OCI-LY1 (cell line): ENCODE measurements at regions not wholly inside any gene's neighbourhood (a gene's known extent, or its start where the extent isn't known, plus 50 kb on each side); places are given as distances from the start of the nearest gene placed in this dataset.

Experiments
- H2AFZ ChIP-seq: fragments of 200-600 bp; sonication (generic), shearing (Covaris generic); 2 replicates; pipeline ENCODE4 v1.6.0; 2014; ENCODE audit warnings: antibody characterized with exemption, mild to moderate bottlenecking, low read length
- H3F3A ChIP-seq: fragments of 200-600 bp; sonication (generic), shearing (Covaris generic); 2 replicates; pipeline ENCODE4 v1.6.0; 2014; ENCODE audit warnings: mild to moderate bottlenecking, antibody characterized with exemption, low read length, moderate library complexity; ENCODE audit not compliant: insufficient read depth
- H3K27ac ChIP-seq: fragments of 200-600 bp; sonication (generic); 2 replicates; pipeline ENCODE4 v1.5.1; 2014; ENCODE audit warnings: low read length, mixed run types, mild to moderate bottlenecking, low read depth; ENCODE audit not compliant: poor library complexity, severe bottlenecking
- H3K27me3 ChIP-seq: fragments of 200-600 bp; sonication (generic); 2 replicates; pipeline ENCODE4 v1.6.0; 2014; ENCODE audit warnings: antibody characterized with exemption, mild to moderate bottlenecking, low read length, moderate library complexity; ENCODE audit not compliant: insufficient read depth
- H3K36me3 ChIP-seq: fragments of 200-600 bp; sonication (generic); 2 replicates; pipeline ENCODE4 v1.6.1; 2014; ENCODE audit warnings: mild to moderate bottlenecking, antibody characterized with exemption, low read length, moderate library complexity, mixed read lengths; ENCODE audit not compliant: insufficient read depth
- H3K4me1 ChIP-seq: fragments of 200-600 bp; sonication (generic); 2 replicates; pipeline ENCODE4 v1.5.1; 2014; ENCODE audit warnings: mild to moderate bottlenecking, low read length, moderate library complexity; ENCODE audit not compliant: insufficient read depth, severe bottlenecking
- H3K4me2 ChIP-seq: fragments of 200-600 bp; sonication (generic), shearing (Covaris generic); 2 replicates; pipeline ENCODE4 v1.6.1; 2014; ENCODE audit warnings: low read length
- H3K4me3 ChIP-seq: fragments of 200-600 bp; sonication (generic); 2 replicates; pipeline ENCODE4 v1.5.1; 2014; ENCODE audit warnings: low read length, low read depth, mild to moderate bottlenecking, mixed read lengths; ENCODE audit not compliant: poor library complexity, severe bottlenecking
- H3K79me2 ChIP-seq: fragments of 200-600 bp; shearing (Covaris generic); 2 replicates; pipeline ENCODE4 v1.6.1; 2016; ENCODE audit warnings: mixed run types, low read length, mixed read lengths; ENCODE audit not compliant: insufficient read depth
- H3K9ac ChIP-seq: fragments of 200-600 bp; sonication (generic), shearing (Covaris generic); 2 replicates; pipeline ENCODE4 v1.6.1; 2014; ENCODE audit warnings: mild to moderate bottlenecking, low read length, mixed read lengths
- H3K9me2 ChIP-seq: fragments of 200-600 bp; sonication (generic), shearing (Covaris generic); 2 replicates; pipeline ENCODE4 v1.6.1; 2014; ENCODE audit warnings: low read depth, mild to moderate bottlenecking, low read length, mixed read lengths
- H3K9me3 ChIP-seq: fragments of 200-600 bp; shearing (Covaris generic); 2 replicates; pipeline ENCODE4 v1.6.1; 2014; ENCODE audit warnings: low read length, mixed read lengths
- H4K20me1 ChIP-seq: fragments of 200-600 bp; sonication (generic), shearing (Covaris generic); 2 replicates; pipeline ENCODE4 v1.6.0; 2016; ENCODE audit warnings: mild to moderate bottlenecking, low read length; ENCODE audit not compliant: insufficient read depth
- EZH2 ChIP-seq: fragments of 200-600 bp; sonication (generic), shearing (Covaris generic); IDR thresholded peaks from 2 replicates; pipeline ENCODE4 v1.8.0; 2017; ENCODE audit warnings: borderline replicate concordance, mixed run types, mild to moderate bottlenecking, antibody characterized with exemption, low read length, moderate library complexity, mixed read lengths
- TF ChIP-seq, protein P1 (sequence below): fragments of 200-600 bp; sonication (generic), shearing (Covaris generic); IDR thresholded peaks from 2 replicates; pipeline ENCODE4 v1.5.1; 2017; ENCODE audit warnings: mild to moderate bottlenecking, antibody characterized with exemption, low read length, moderate library complexity, mixed read lengths

DNA sequence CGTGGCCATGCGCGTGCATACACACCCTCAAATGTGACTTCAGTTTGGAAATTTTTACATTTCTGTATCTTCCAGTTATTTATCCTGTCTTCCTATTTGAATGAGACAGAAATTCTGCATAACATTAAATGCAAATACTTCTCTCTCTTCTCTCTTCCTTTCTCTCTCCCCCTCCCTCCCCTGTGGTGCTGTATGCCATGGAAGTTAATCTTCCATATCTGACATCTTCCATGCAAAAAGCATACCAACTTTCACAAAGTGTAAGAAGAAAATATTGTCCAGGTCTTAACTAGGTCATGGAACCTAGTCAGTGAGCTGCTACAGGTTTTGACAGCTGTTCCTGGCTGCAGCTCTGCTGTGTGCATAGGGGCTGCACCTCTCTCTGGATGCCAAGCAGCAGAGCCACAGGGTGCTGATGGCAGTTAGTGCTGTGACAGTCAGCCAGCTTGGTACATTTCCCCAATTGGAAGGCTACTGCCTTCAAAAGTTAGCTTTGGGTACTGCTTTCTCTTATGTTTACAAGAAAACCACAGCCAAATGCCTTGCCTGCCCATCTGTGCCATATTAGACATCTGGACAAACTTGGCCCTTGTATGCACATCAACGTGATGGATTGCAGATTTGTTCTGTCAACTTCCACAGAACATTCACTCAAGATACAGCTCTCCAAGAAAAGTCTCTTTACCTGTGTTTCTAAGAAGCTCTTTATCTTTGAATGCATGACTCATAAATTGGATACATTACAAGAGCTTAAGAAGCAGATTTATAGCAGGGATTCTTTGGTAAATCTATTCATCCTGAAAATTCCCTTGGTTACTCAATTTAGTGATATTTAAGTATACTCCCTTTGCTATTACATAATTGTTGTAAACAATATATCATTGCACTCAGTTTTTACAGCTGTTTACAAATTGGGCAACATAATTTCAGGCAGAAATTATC lies 623.8 kb downstream of the EPHA5 start:
- Histone ChIP-seq H3K27me3 (no peaks in the 10 kb centered on the region), H3K4me2 (no peak overlapping the region), H4K20me1 (no peaks in the 10 kb centered on the region), H3K4me3 (no peak overlapping the region), H3F3A (no peaks in the 10 kb centered on the region), H2AFZ (no peak overlapping the region), H3K4me1 (no peaks in the 10 kb centered on the region), H3K36me3 (no peaks in the 10 kb centered on the region), H3K79me2 (no peaks in the 10 kb centered on the region), H3K27ac (no peak overlapping the region), H3K9me2 (no peaks in the 10 kb centered on the region), H3K9me3 (no peaks in the 10 kb centered on the region), H3K9ac (no peak overlapping the region)
- TF ChIP-seq EZH2: no peak
- TF ChIP-seq, protein P1, sequence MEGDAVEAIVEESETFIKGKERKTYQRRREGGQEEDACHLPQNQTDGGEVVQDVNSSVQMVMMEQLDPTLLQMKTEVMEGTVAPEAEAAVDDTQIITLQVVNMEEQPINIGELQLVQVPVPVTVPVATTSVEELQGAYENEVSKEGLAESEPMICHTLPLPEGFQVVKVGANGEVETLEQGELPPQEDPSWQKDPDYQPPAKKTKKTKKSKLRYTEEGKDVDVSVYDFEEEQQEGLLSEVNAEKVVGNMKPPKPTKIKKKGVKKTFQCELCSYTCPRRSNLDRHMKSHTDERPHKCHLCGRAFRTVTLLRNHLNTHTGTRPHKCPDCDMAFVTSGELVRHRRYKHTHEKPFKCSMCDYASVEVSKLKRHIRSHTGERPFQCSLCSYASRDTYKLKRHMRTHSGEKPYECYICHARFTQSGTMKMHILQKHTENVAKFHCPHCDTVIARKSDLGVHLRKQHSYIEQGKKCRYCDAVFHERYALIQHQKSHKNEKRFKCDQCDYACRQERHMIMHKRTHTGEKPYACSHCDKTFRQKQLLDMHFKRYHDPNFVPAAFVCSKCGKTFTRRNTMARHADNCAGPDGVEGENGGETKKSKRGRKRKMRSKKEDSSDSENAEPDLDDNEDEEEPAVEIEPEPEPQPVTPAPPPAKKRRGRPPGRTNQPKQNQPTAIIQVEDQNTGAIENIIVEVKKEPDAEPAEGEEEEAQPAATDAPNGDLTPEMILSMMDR: no peak

GRCh38 chr4:65033899-65034298 lies 624.6 kb upstream of the TECRL start:
- H3K79me2 ChIP-seq: no peaks in the 10 kb centered on the region
- no peaks in the 10 kb centered on the region for H3K4me1 ChIP-seq
- no peaks in the 10 kb centered on the region for H3K9me3 ChIP-seq
- H3K27ac ChIP-seq: no peak overlapping the region
- H3K4me2 ChIP-seq: no peak overlapping the region
- TF ChIP-seq EZH2: no peak
- TF ChIP-seq, protein P1: no peak
- H3F3A ChIP-seq: no peaks in the 10 kb centered on the region
- no peak overlapping the region for H3K4me3 ChIP-seq
- no peak overlapping the region for H3K9ac ChIP-seq
- H3K36me3 ChIP-seq: no peaks in the 10 kb centered on the region
- H3K27me3 ChIP-seq: no peaks in the 10 kb centered on the region
- no peaks in the 10 kb centered on the region for H4K20me1 ChIP-seq
- no peak overlapping the region for H2AFZ ChIP-seq
- no peaks in the 10 kb centered on the region for H3K9me2 ChIP-seq

GRCh38 chr4:65028592-65028991 lies 619.3 kb upstream of the TECRL start:
- Histone ChIP-seq H3K9me3 (no peaks in the 10 kb centered on the region), H3K27ac (no peak overlapping the region), H4K20me1 (no peaks in the 10 kb centered on the region), H3K4me3 (no peak overlapping the region), H3K4me2 (no peak overlapping the region), H3K27me3 (no peaks in the 10 kb centered on the region), H2AFZ (no peak overlapping the region), H3K9me2 (no peaks in the 10 kb centered on the region), H3K4me1 (no peaks in the 10 kb centered on the region), H3K79me2 (no peaks in the 10 kb centered on the region), H3K9ac (no peak overlapping the region), H3K36me3 (no peaks in the 10 kb centered on the region), H3F3A (no peaks in the 10 kb centered on the region)
- TF ChIP-seq, protein P1: no peak
- TF ChIP-seq EZH2: no peak
